GM19455 (cell line): ENCODE measurements at regions not wholly inside any gene's neighbourhood (a gene's known extent, or its start where the extent isn't known, plus 50 kb on each side); places are given as distances from the start of the nearest gene placed in this dataset.
A peak's percentile ranks its signal among the peaks of the same experiment; 100 is the strongest.

Experiments
- ATAC-seq: cut with Tn5 transposase; IDR thresholded peaks from one replicate; pipeline ENCODE4 v1.9.1; 2021; ENCODE audit not compliant: unreplicated experiment

DNA sequence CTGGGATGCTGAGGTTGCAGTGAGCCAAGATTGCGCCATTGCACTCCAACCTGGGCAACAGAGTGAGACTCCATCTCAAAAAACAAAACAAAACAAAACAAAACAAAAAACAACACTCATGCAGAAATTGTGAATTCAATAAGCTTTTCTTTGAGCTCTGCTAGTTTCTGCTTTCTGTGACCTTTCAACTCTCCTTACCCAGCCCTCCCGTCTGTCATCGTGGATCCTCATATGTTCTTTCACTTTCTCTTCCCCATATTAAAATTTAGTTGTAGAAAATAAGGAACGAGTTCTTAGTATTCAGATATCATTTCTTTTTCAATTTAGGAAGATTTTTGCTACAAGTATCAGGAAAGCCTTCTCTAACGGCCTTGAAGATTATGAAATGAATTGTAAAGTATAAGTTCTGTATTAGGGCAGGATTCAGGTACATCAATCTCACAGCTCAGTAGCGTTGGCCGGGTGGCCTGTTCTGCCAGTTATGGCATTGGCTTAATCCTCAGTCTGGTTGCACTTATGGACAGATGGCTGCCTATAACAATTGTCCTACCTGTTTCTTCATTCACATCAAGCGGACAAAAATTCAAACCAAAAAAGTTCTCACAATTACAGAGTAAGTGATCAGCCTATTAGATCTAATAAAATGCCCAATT, 1167.0 kb downstream of the SORCS3 start:
- ATAC-seq = no peak

DNA sequence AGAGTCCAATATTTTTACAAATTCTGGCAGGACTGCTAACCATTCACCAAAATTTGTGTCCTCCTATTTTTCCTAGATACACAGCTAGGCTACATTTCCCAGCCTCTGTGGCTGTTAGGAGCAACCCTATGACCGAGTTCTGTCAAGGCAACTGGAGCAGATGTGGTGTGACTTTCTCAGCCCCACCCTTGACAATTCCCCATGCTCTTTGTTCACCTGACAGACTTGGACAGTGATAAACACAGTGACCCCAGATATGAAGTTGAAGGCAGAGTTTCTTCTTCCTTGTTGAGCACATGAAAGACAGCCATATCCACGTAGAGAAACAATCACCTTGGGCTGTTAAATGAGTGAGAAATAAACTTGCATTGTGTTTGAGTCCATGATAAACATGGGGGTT, 1162.1 kb downstream of the SORCS3 start:
- no peak for ATAC-seq

DNA sequence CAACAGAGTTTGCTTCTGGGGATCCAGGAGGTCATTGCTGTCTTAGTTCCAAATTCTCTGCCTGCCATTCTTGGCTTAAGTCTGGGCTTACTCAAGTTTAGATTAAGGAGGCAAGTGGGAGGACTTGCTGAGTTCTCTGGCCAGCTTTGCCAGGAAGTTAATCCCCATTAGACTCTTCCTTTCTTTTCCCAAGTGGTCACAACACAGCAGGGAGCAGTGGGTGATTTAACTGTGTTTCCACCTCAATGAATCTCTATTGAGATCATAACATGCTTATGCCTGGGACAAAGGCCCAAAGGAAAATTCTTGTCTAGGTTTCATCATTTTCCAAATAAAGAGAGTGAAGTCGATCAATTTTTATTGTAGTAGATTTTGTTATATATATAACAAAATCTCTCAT, 1159.6 kb downstream of the SORCS3 start:
- no peak for ATAC-seq

DNA sequence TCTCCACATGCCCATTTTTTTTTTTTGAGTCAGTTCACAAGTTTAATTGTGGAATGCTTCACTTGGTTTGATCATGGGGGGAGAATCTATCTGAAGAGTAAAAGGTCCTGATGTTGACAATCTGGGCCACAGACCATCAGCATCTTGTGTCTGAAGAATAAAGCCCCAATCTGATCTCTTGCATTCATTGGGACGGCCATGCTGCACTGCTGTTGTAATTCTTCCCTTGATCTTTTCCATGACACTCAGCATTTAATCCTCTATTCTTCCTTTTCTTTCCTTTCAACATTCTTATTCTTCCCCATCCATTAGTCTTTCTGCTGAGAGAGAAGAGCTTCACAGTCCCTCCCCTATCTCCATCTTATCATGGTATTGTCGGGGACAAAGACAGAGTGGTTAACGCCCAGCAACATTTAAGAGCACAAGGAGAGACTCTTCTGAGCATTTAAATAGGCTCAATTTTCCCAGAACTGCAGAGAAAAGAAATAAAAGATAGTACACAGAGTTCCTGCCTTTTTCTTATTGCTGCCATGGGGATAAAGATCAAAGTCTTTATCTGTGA, 1157.3 kb downstream of the SORCS3 start:
- no peak for ATAC-seq

DNA sequence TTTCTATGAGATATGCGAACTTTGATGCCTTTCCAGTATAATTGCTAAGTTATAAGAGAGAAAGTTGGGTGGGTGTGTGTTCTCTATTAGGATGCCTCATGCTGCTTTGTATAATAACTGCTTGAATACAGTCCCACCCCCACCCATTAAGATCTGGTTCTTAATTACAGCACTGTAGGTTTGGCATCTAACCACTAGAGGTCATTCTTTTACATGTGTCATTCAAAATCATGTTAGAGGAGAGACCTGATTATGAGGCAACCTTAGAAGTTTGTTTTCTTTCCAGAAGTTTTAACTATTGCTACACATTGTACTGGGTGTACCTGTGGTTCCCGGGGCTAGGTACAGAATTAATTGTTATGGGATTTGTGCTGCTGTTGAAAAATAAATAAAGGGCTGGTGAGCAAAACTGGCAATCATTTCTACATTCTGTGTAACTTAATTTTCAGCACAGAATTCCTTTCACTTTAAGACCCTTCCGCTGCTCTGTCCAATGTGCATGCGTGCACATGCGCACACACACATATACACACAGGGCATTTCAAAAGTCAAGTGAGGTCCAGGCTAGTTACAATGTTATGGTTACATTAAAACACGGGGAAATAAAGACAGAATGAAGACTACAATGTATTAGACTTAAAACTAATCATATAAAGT, 1156.3 kb downstream of the SORCS3 start:
- ATAC-seq = peak; percentile 60

DNA sequence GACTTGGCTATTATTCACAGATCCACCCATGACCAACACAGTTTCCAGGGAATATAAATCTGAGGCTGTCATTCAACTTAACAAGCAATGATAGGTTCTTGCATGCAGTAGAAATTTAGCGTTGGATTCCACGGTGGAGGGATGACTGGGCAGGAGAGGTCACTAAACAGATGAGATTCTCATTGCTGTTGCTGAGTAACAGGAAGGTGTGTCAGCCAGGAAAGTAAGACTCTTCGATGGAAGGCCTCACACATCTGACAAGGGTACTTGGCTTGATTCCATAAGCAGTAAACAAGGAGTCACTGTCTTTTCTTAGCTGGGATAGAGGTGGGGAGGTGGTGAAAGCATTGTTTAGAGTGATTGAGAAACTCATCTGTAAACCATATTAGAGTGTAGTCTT, 1152.0 kb downstream of the SORCS3 start:
- ATAC-seq = no peak

DNA sequence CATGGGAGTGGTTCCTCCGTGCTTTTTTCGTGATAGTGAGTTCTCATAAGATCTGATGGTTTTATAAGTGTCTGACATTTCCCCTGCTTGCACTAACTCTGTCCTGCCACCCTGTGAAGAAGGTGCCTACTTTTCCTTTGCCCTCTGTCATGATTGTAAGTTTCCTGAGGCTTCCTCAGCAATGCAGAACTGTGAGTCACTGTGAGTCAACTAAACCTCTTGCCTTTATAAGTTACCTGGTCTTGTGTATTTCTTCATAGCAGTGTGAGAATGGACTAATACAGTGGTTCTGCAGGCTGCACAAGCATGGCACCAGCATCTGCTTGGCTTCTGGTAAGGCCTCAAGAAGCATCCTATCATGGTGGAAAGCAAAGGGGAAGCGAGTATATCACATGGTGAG, 1144.6 kb downstream of the SORCS3 start:
- ATAC-seq = no peak

DNA sequence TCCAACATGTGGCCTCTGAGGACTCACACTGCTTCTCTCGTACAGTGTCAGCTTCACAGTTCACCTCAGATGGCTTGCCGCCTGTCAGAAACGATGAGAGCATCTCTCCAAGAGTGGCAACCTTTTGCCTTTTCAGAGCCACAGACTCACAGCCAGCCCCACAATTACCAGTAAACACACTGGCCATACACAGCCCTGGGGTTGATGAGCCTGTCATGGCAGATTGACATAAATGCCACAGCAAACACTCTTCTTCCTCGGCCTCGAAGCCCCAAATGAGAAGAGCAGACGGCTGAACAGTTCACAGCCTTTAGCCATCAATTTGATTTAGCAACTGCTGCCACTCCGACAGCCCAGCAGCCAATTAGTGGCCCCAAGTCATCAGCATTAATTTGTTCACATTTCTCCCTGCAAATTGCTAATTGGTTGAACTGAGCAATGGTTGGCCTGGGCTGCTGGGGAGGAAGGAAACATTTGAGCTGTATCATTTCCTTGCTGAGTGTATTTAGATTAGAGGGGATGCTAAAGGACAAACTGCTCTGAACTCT, 1142.9 kb downstream of the SORCS3 start:
- no peak for ATAC-seq

DNA sequence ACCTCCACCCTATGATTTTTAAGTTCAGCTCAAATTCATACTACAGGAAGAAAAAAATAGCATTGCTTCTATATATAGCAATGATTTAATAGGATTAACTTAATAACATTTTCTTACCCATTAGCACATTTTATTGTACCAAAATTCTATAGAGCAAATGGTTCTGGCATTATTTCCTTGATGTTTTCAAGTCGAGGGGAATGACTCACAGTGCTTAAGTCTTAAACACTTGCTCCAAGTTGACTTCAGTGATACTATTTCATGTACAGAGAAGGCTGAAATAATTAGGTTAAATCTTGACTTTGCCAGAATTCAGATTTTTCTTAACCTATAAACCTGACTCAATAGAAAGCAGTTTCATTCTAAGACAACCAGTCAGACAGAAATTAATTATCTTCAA, 1133.8 kb downstream of the SORCS3 start:
- ATAC-seq = no peak

DNA sequence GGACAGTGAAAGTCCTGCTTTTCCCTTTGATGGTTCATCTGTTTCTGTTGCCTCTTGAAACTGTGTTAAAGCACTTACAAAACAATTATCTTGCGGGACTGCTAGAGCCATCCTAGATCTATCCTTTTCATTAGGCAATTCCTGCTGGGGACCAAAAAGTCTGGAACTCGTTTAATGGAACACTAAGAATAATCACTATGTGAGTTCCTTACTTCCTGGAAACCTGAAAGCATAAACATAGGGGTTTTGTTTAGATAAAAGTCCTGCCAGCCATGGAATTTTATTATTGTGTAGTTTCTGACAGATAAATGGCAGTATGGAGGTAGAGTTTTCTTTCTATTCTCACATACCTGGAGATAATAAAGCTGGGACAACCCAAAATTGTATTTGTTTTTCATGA, 1133.3 kb downstream of the SORCS3 start:
- no peak for ATAC-seq

DNA sequence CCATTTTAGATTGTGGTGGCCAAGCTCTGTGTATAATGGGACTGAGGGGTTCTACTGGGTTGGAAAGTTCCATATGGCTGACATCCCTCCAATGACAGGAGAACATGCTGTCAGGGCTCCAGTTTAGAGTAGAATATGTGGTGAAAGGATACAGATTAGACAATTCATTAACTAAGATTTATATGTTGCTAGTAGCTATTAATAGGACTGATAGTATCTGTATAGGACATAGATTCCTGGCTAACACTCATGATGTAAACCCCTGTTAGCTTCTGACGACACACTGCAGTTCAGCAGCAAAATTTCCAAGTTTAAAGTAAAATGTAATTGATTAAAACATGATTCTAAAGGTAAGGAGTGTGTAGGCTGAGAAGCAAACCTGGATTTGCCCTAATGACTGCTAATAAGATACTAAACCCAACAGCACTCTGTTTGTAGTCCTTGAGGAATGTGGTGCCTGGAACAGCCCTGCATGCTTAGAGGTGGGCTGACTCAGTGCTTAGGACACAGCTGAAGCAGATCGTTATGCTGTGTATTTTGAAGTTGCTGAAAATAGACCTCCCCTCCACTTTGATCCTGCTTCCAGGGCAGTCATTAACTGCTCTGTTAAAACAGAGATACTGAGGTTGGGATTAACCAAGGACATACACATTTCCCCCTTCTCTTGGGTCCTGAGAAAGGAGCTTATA, 1129.6 kb downstream of the SORCS3 start:
- ATAC-seq = no peak

DNA sequence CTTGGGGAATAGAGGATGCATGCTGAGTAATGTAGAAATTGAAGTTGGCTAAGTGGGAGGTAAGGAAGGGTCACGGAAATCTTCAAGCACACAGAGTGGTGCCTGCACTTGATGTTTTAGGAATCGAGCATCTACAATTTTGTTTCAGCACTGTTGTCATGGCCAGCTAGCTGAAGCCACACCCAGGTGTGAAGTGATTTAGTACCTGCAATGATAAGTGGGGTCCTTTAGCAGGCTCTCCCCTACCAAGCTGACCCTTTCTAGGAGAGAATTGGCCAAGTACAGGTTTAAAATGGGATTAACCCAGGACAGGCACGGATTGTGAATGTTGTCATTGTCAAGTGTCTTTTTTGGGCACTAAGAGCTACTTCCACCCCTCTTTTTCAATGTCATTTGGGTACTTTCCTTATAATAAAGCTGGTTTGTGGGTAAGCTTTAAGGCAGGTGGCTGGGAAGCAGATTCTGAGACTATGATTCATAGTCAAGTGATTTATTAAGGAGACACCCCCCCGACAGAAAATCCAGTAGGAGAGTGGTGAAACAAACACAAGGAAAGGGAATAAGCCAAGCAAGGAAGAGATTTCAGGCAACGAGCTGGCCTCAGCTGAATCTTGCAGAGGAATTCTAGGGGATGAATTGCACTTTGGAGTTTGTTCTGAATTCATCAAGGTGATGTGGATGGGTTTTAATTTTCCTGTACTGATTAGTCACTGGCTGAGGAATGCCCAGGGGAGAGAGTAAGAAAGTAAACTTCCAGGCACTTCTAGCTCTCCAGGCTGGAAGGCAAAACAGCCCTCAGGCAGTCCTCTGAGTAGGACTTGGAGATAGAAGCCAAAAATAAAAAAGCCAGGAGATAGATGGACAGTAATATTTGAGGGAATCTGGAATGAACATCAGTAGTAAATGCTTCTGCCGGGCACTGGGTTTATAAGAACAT, 1128.4 kb downstream of the SORCS3 start:
- no peak for ATAC-seq

DNA sequence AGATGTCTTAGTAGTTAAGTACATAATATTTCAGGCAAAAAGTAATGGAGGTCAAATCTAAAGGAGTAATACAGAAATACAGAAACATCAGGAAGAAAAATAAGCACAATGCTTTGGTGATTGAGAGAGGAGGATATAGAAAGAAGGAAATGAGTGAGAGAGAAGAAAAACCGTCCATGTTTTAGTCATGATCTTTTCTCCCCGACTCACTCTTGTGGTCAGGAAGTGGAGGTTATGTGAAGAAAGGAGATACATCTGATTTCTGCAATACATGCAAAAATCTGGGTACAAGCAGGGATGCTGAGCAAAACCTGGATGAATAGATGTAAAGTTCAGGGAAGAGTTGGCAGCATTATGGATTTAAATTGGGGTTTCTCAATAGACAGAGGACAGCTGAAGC, 1122.5 kb downstream of the SORCS3 start:
- no peak for ATAC-seq

DNA sequence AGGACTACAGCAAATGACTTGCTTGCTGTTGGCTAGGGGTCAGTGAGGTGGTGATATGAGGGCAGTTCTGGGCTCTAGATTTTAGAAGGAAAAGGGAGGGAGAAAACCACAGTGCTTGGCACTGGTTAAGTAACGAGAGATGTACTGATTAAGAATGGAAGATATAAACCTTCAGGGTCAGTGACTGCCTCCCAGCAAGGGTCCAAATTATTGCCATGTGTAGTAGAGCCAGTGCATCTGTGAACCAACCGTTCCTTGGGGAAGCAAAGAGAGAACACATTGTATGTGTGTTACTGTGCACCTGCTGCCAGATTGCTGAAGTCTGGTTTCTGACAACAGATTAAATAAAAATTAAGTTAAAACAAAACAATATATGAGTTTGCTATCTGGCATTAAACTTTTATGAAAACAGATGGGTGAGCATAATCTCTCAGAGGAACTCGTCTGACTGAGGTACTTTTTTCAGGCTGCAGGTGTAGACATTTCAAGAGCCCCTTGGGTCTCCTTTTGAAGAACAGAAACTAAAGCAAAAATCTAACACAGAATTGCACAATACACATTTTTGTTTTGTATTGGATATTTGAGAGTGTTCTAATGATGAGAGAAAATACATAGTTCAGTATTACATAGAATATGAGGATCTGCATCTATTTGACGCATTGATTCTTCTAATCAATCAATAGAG, 1120.6 kb downstream of the SORCS3 start:
- no peak for ATAC-seq

DNA sequence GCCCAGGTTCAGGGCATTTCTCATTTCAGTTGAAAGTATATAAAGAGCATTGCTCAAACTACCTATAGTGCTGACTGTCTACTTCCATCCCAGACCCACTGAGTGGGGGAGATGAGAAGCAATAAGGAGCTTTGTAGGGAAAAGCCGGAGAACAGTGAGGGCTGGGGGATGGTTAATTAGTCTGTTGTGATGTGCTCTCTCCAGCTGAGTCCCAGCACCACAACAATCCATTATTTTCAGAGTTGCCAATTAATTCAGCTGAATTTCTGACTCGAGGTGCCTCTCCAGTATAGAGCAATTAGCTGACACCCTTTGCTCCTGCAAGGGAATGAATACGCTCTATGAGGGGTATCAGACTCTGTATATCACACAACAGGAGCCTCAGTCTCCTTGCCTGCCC, 1118.6 kb downstream of the SORCS3 start:
- no peak for ATAC-seq

DNA sequence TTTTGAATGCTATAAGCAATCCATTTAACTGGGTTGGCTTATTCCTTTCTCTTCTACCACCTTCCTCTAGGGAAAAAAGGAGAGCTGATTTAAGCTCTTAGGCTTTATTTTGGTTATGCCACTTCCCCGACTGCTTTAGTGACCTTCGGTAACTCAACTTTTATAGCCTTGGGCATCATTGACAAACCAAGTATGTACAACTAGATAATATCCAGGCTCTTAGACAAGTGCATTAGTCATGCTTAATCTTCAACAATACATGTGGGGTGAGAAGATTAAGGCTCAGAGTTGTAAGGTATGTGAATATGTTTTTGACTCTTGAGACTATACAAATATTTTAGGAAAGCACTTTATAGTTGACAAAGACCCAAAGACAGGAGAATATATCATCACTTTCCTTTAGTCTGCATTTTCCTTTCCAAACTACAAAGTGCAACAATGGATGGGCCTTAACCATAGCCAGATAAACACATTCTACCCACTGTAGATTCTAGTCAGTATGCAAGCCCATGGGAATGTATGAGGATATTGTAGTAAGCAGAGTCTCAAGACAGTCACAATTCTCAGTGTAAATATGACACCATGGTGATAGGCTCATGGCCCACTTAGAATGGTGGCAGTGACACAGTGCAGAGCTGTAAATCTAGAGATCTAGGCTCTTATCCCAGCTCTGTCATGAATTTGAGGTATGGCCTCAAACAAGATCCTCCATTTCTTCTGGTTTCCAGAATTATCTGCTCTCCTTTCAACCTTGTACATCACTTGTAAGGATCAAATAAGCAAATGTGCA, 1117.3 kb downstream of the SORCS3 start:
- ATAC-seq = no peak

DNA sequence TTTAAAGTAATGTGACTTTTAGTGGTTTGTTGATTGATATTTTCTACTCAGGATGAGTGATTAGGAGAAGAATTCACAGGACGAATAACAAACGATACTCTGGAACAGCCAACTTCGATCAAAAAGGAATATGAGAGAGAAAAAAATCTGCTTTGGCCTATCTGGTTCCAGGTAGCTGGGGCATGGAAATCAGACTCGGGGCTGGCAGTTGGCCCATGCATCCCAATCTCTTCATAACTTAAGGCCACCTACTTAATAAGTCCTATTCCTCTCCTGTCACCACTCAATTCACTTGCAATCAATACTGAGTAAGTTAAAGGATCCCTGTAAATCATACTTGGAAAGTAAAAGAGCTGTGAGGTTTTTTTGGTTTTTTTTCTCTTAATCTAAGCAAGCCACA, 1116.2 kb downstream of the SORCS3 start:
- no peak for ATAC-seq

DNA sequence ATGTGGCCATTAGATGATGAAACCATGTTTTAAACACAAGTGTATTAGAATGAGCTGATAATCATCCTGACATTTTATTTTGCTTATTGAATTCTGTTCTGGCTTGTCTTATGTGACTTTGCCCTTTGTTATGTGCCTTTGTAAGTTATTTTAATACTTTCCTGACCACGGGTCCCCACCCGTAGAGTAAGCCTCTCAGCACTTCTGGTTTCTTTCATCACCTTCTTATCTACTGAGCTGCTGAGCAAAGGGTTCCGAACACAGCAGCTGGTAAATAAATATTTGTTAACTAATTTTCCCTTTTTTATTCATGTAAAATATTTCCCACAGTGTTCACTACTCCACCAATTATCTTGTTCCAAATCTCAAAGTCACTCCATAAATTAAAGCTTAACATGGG, 1115.3 kb downstream of the SORCS3 start:
- ATAC-seq = no peak

DNA sequence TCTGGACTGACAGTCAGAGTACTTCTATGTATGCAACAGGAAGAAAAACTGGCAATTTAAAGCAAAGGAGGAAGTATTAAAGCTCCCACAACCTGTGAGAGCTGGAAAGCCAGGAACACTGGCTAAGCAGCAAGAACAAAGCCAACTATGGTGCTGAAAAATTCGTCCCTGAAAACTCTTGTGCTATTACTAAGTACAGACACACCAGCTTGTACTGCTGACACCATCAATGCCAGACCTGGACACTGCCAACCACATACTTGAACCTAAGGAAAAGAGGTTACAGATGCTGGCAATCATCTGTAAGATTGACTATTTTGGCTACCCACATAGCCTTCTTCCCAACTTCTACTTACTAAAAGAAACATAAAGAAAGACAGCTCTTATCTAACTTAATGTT, 1110.6 kb downstream of the SORCS3 start:
- ATAC-seq = no peak
